ENCODE measurements at regions not wholly inside any gene's neighbourhood (a gene's known extent, or its start where the extent isn't known, plus 50 kb on each side); places are given as distances from the start of the nearest gene placed in this dataset.

- TF ChIP-seq, protein P1, sequence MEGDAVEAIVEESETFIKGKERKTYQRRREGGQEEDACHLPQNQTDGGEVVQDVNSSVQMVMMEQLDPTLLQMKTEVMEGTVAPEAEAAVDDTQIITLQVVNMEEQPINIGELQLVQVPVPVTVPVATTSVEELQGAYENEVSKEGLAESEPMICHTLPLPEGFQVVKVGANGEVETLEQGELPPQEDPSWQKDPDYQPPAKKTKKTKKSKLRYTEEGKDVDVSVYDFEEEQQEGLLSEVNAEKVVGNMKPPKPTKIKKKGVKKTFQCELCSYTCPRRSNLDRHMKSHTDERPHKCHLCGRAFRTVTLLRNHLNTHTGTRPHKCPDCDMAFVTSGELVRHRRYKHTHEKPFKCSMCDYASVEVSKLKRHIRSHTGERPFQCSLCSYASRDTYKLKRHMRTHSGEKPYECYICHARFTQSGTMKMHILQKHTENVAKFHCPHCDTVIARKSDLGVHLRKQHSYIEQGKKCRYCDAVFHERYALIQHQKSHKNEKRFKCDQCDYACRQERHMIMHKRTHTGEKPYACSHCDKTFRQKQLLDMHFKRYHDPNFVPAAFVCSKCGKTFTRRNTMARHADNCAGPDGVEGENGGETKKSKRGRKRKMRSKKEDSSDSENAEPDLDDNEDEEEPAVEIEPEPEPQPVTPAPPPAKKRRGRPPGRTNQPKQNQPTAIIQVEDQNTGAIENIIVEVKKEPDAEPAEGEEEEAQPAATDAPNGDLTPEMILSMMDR (IDR thresholded peaks at IDR 0.05), result no peak
- TF ChIP-seq FOXM1 (IDR thresholded peaks at IDR 0.05; ENCODE audit: low read depth), result no peak
- no peak for TF ChIP-seq TAF1 (IDR thresholded peaks at IDR 0.05; ENCODE audit: borderline replicate concordance, low read depth, low read length)
These were observed 181.6 kb upstream of the RASGRP1 start for GRCh38 chr15:38746211-38746610.

All from SK-N-SH (cell line).